ENCODE measurements at regions not wholly inside any gene's neighbourhood (a gene's known extent, or its start where the extent isn't known, plus 50 kb on each side); places are given as distances from the start of the nearest gene placed in this dataset.

GRCh38 chr9:28882529-28882928 is 1309.2 kb upstream of the C9orf72 start:
- no peak for DNase-seq
- no peaks in the 10 kb centered on the region for H3K4me1 ChIP-seq
- no peaks in the 10 kb centered on the region for H3K27me3 ChIP-seq
- WGBS, 2 donors, result 11 to 20% methylated on average over 1 of the region's 1 CpG
- no peak overlapping the region for H3K4me3 ChIP-seq
- ATAC-seq, result no peak
- H3K36me3 ChIP-seq, result no peaks in the 10 kb centered on the region
- H3K27ac ChIP-seq, result no peak overlapping the region
- intact Hi-C loops (cut with DNase I), result no loop called here
- H3K9me3 ChIP-seq, result peaks cover 0 to 5% (median 0%) of the 10 kb centered on the region in 11 donors
- TF ChIP-seq, protein P1, sequence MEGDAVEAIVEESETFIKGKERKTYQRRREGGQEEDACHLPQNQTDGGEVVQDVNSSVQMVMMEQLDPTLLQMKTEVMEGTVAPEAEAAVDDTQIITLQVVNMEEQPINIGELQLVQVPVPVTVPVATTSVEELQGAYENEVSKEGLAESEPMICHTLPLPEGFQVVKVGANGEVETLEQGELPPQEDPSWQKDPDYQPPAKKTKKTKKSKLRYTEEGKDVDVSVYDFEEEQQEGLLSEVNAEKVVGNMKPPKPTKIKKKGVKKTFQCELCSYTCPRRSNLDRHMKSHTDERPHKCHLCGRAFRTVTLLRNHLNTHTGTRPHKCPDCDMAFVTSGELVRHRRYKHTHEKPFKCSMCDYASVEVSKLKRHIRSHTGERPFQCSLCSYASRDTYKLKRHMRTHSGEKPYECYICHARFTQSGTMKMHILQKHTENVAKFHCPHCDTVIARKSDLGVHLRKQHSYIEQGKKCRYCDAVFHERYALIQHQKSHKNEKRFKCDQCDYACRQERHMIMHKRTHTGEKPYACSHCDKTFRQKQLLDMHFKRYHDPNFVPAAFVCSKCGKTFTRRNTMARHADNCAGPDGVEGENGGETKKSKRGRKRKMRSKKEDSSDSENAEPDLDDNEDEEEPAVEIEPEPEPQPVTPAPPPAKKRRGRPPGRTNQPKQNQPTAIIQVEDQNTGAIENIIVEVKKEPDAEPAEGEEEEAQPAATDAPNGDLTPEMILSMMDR (IDR thresholded peaks at IDR 0.05), result no peak

GRCh38 chr9:28883234-28883633 is 1310.0 kb upstream of the C9orf72 start:
- peaks cover 0 to 5% (median 0%) of the 10 kb centered on the region in 11 donors for H3K9me3 ChIP-seq
- H3K27me3 ChIP-seq, result no peaks in the 10 kb centered on the region
- DNase-seq, result no peak
- ATAC-seq, result no peak
- intact Hi-C loops (cut with DNase I), result no loop called here
- no peak overlapping the region for H3K4me3 ChIP-seq
- H3K36me3 ChIP-seq, result no peaks in the 10 kb centered on the region
- H3K4me1 ChIP-seq, result no peaks in the 10 kb centered on the region
- 46 to 64% methylated on average over 5 of the region's 5 CpGs for WGBS, 2 donors
- H3K27ac ChIP-seq, result no peak overlapping the region
- TF ChIP-seq, protein P1 (IDR thresholded peaks at IDR 0.05), result no peak

- Histone ChIP-seq H3K9me3 (no peaks in the 10 kb centered on the region), H3K4me3 (no peak overlapping the region), H3K27ac (no peak overlapping the region), H3K4me1 (no peaks in the 10 kb centered on the region), H3K27me3 (no peaks in the 10 kb centered on the region), H3K36me3 (no peaks in the 10 kb centered on the region)
- DNase-seq (no peak), ATAC-seq (no peak)
- 81 to 83% methylated on average over 2 of the region's 2 CpGs for WGBS, 2 donors
- intact Hi-C loops (cut with DNase I), result no loop called here
- TF ChIP-seq, protein P1 (IDR thresholded peaks at IDR 0.05), result no peak
Measured at GRCh38 chr9:28887188-28887884, 1314.1 kb upstream of the C9orf72 start.

- intact Hi-C loops (cut with DNase I), result loop anchor here in 1 of 10 donors (1.0 kb wide), 1 partner anchor 14 kb away; no protein-coding TSS in a partner anchor
Measured at GRCh38 chr9:28888806-28889205, 1315.5 kb upstream of the C9orf72 start.

More at GRCh38 chr9:28888806-28889205, 1315.5 kb upstream of the C9orf72 start:
- Histone ChIP-seq H3K27me3 (no peaks in the 10 kb centered on the region), H3K4me3 (no peak overlapping the region), H3K9me3 (no peaks in the 10 kb centered on the region), H3K27ac (no peak overlapping the region), H3K4me1 (no peaks in the 10 kb centered on the region), H3K36me3 (no peaks in the 10 kb centered on the region)
- ATAC-seq (no peak), DNase-seq (no peak)
- TF ChIP-seq, protein P1 (IDR thresholded peaks at IDR 0.05), result no peak
- WGBS, 2 donors, result 41 to 54% methylated on average over 1 of the region's 1 CpG
